Endothelial cell of umbilical vein (primary cell): ENCODE measurements at regions not wholly inside any gene's neighbourhood (a gene's known extent, or its start where the extent isn't known, plus 50 kb on each side); places are given as distances from the start of the nearest gene placed in this dataset.

Experiments
- BruUV-seq: library from RNA; stranded (reverse); fragments of 400-500 nt; replicated peaks from 2 replicates; lab custom pipeline; 2021; lab: Mats Ljungman, UMichigan
- CTCF ChIA-PET: fragments of 300-600, 350-600 bp; sonication (Branson Sonifier 250); formaldehyde crosslinking; loops from one replicate; lab custom pipeline; 2021; ENCODE audit warnings: antibody characterized with exemption, inconsistent platforms; lab: Charles Lee
- POLR2A ChIA-PET: fragments of 300-600, 350-600 bp; sonication (Branson Sonifier 250); formaldehyde crosslinking; loops from one replicate; lab custom pipeline; 2021; ENCODE audit warnings: antibody characterized with exemption, inconsistent platforms; lab: Charles Lee
- DNase-seq: peaks from one replicate; pipeline ENCODE4 v3.0.0-alpha.2; 2011; ENCODE audit warnings: low read depth, low spot score
- FAIRE-seq: peaks from 2 replicates; lab custom pipeline; 2011; peaks lifted over from hg19 to GRCh38; lab: Jason Lieb, UNC
- H2AFZ ChIP-seq: 2 replicates; pipeline ENCODE4 v1.6.0; 2012; ENCODE audit warnings: low read depth, low read length, control low read depth, inconsistent platforms
- H3K27ac ChIP-seq: 2 replicates; pipeline ENCODE4 v1.5.1; 2011; ENCODE audit warnings: low read depth, mild to moderate bottlenecking, control low read depth, low read length, moderate library complexity; ENCODE audit not compliant: insufficient read depth
- H3K27me3 ChIP-seq, 2 experiments: 2 replicates each; pipeline versions ENCODE4 v1.6.0 to v1.6.1; 2011; ENCODE audit warnings: low read length in 2 of 2, mixed read lengths in 1 of 2; ENCODE audit not compliant: control insufficient read depth in 2 of 2, insufficient read depth in 2 of 2
- H3K36me3 ChIP-seq, 2 experiments: 2 replicates in 1 of 2; 3 replicates in 1 of 2; pipeline ENCODE4 v1.5.1; 2011; ENCODE audit warnings: low read length in 2 of 2, mild to moderate bottlenecking in 1 of 2, moderate library complexity in 1 of 2; ENCODE audit not compliant: control insufficient read depth in 2 of 2, insufficient read depth in 2 of 2; ENCODE audit errors: extremely low read depth in 1 of 2
- H3K4me1 ChIP-seq: 3 replicates; pipeline ENCODE4 v1.5.1; 2011; ENCODE audit warnings: mild to moderate bottlenecking, low read length; ENCODE audit not compliant: control insufficient read depth, insufficient read depth; ENCODE audit errors: extremely low read depth
- H3K4me2 ChIP-seq: 2 replicates; pipeline ENCODE4 v1.6.1; 2011; ENCODE audit warnings: low read length, control low read depth, mixed read lengths; ENCODE audit not compliant: insufficient read depth
- H3K4me3 ChIP-seq, 3 experiments: fragments of 200-600 bp in 1 of 3; sonication (generic), shearing (Covaris generic) in 1 of 3; replicated peaks in 1 of 3; 2 replicates each; pipeline ENCODE4 v1.5.1; 2011 to 2016; ENCODE audit warnings: control low read depth in 3 of 3, low read length in 3 of 3, mild to moderate bottlenecking in 2 of 3, inconsistent platforms in 1 of 3, low read depth in 1 of 3, moderate library complexity in 1 of 3; ENCODE audit not compliant: insufficient read depth in 1 of 3
- H3K79me2 ChIP-seq: 2 replicates; pipeline ENCODE4 v1.6.0; 2012; ENCODE audit warnings: low read length, inconsistent platforms; ENCODE audit not compliant: control insufficient read depth, insufficient read depth
- H3K9ac ChIP-seq: replicated peaks from 2 replicates; pipeline ENCODE3; 2011; ENCODE audit warnings: low read length, control low read depth; ENCODE audit not compliant: insufficient read depth; ENCODE audit errors: extremely low read depth
- H3K9me1 ChIP-seq: replicated peaks from 3 replicates; pipeline ENCODE4 v1.6.0; 2011; ENCODE audit warnings: mild to moderate bottlenecking, low read length; ENCODE audit not compliant: control insufficient read depth, insufficient read depth; ENCODE audit errors: extremely low read depth
- H3K9me3 ChIP-seq: replicated peaks from 2 replicates; pipeline ENCODE4 v1.5.1; 2012; ENCODE audit warnings: low read length, inconsistent platforms; ENCODE audit not compliant: control insufficient read depth, insufficient read depth
- H4K20me1 ChIP-seq: replicated peaks from 2 replicates; pipeline ENCODE3; 2011; ENCODE audit warnings: mild to moderate bottlenecking, low read length; ENCODE audit not compliant: control insufficient read depth, insufficient read depth; ENCODE audit errors: extremely low read depth
- CTCF ChIP-seq, 2 donors: IDR thresholded peaks; 1 replicate in 1 of 2; 2 replicates in 1 of 2; pipeline ENCODE4 v1.5.1; 2011; ENCODE audit warnings: low read length in 2 of 2, mild to moderate bottlenecking in 2 of 2, moderate library complexity in 2 of 2, control low read depth in 1 of 2, inconsistent platforms in 1 of 2, low read depth in 1 of 2; ENCODE audit not compliant: insufficient read depth in 1 of 2; ENCODE audit errors: extremely low read depth in 1 of 2
- EZH2 ChIP-seq: IDR thresholded peaks from 2 replicates; pipeline ENCODE4 v1.6.1; 2012; ENCODE audit warnings: borderline replicate concordance, low read depth, mild to moderate bottlenecking, moderate library complexity, low read length, inconsistent platforms; ENCODE audit not compliant: severe bottlenecking
- FOS ChIP-seq: IDR thresholded peaks from 2 replicates; pipeline ENCODE4 v1.6.1; 2011; ENCODE audit warnings: mild to moderate bottlenecking, low read length, moderate library complexity, borderline replicate concordance; ENCODE audit not compliant: insufficient read depth
- GATA2 ChIP-seq: IDR thresholded peaks from 2 replicates; pipeline ENCODE4 v1.7.0; 2011; ENCODE audit warnings: low read depth, mild to moderate bottlenecking, moderate library complexity, mixed read lengths, low read length; ENCODE audit not compliant: insufficient read length, insufficient read depth
- JUN ChIP-seq: IDR thresholded peaks from 2 replicates; pipeline ENCODE4 v1.6.1; 2011; ENCODE audit warnings: borderline replicate concordance, low read depth; ENCODE audit not compliant: insufficient read length, insufficient read depth
- MAX ChIP-seq: IDR thresholded peaks from 2 replicates; pipeline ENCODE4 v1.6.1; 2011; ENCODE audit not compliant: insufficient read depth, insufficient read length
- MYC ChIP-seq: IDR thresholded peaks from one replicate; pipeline ENCODE4 v1.6.1; 2011; ENCODE audit warnings: mild to moderate bottlenecking, low read depth, low read length
- POLR2A ChIP-seq: IDR thresholded peaks from 2 replicates; pipeline ENCODE4 v1.6.1; 2012; ENCODE audit warnings: low read depth, mild to moderate bottlenecking, control low read depth, low read length
- POLR2AphosphoS5 ChIP-seq: IDR thresholded peaks from 2 replicates; pipeline ENCODE4 v1.6.1; 2012; ENCODE audit warnings: low read depth, mild to moderate bottlenecking, control low read depth, low read length, moderate library complexity; ENCODE audit not compliant: insufficient read depth
- dilution Hi-C: fragments of 300-500 bp; cut with MboI; formaldehyde crosslinking; loops from one replicate; pipeline ENCODE4 v1.15.0; 2019; ENCODE audit warnings: low sequenced_read_pairs; ENCODE audit not compliant: extremely low pct_ligation_motif_present
- intact Hi-C: fragments of 100-400 bp; cut with micrococcal nuclease; formaldehyde crosslinking; loops from one replicate; pipeline ENCODE4 v1.10.0; 2022

GRCh38 chr12:89250213-89250612 is 102.1 kb downstream of the DUSP6 start:
- H3K9ac ChIP-seq: no peak overlapping the region
- H2AFZ ChIP-seq: no peak overlapping the region
- ChIA-PET CTCF (no interaction called here), POLR2A (no interaction called here)
- no peaks in the 10 kb centered on the region for H3K9me1 ChIP-seq
- no peaks in the 10 kb centered on the region for H3K27me3 ChIP-seq
- FAIRE-seq: no peak
- BruUV-seq: no TSS peak
- dilution Hi-C loops: no loop called here
- H4K20me1 ChIP-seq: no peaks in the 10 kb centered on the region
- peak; percentile 52 for DNase-seq
- no peak overlapping the region for H3K4me3 ChIP-seq
- H3K27ac ChIP-seq: no peak overlapping the region
- H3K79me2 ChIP-seq: no peaks in the 10 kb centered on the region
- TF ChIP-seq MYC (no peak), FOS (no peak)
- H3K36me3 ChIP-seq: no peaks in the 10 kb centered on the region
- H3K4me2 ChIP-seq: no peak overlapping the region
- intact Hi-C loops: no loop called here
- peaks cover 4% of the 10 kb centered on the region for H3K4me1 ChIP-seq
- H3K9me3 ChIP-seq: no peaks in the 10 kb centered on the region

- no peaks in the 10 kb centered on the region for H3K9me3 ChIP-seq
- H3K79me2 ChIP-seq: no peaks in the 10 kb centered on the region
- no peak for FAIRE-seq
- H4K20me1 ChIP-seq: no peaks in the 10 kb centered on the region
- ChIA-PET POLR2A (no interaction called here), CTCF (no interaction called here)
- no peak overlapping the region for H2AFZ ChIP-seq
- intact Hi-C loops (no loop called here), dilution Hi-C loops (no loop called here)
- H3K4me1 ChIP-seq: peaks cover 19% of the 10 kb centered on the region
- no peak for TF ChIP-seq POLR2A
- no peak for TF ChIP-seq MAX
- no peak for TF ChIP-seq EZH2
- no peak for TF ChIP-seq JUN
- no peak for TF ChIP-seq GATA2
- TF ChIP-seq POLR2AphosphoS5: no peak
- TF ChIP-seq MYC: no peak
- TF ChIP-seq FOS: no peak
- no peak for TF ChIP-seq CTCF (IDR thresholded peaks at IDR 0.05; ENCODE audit: extremely low read depth in 1 of 2, insufficient read depth in 1 of 2, low read depth in 1 of 2, low read length in 2 of 2)
- DNase-seq: no peak
- no peaks in the 10 kb centered on the region for H3K36me3 ChIP-seq
- H3K4me2 ChIP-seq: no peak overlapping the region
- H3K27ac ChIP-seq: no peak overlapping the region
- H3K9ac ChIP-seq: no peak overlapping the region
- no peaks in the 10 kb centered on the region for H3K27me3 ChIP-seq
- H3K4me3 ChIP-seq: no peak overlapping the region
- H3K9me1 ChIP-seq: no peaks in the 10 kb centered on the region
- no TSS peak for BruUV-seq
Measured at GRCh38 chr12:89247967-89248366, 104.3 kb downstream of the DUSP6 start.
